ENCODE measurements at regions not wholly inside any gene's neighbourhood (a gene's known extent, or its start where the extent isn't known, plus 50 kb on each side); places are given as distances from the start of the nearest gene placed in this dataset.

DNA sequence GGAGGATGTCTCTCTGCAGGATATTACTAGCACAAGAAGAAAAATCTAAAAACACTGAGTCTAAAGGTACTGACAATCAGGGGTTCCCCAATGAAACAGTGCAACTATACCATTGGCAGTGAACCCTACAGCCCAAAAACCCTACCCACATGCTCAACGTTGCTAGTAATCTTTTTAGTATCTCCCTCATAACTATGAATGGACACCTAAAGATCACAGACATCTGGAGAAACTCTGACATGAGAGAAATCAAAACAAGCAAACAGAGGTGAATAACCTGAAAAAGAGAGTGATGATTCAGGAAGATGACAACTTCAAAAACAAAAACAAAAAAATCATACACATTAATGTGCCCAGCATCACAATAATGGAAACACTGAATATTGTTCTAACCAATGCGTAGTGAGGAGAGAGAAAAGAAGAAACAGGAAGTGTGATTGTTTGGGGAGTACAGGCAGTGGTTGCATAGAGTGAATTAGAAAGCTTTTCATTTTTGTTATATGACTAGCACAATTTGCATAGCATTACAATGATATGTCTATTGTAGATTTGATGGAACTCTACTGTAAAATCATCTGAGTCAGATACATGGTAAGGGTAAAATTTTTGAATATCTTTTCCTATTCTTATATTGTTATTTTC lies 78.9 kb upstream of the FMR1 start:
- intact Hi-C loops (cut with DNase I; ENCODE audit: low total_unique reads) = no loop called here
- no peak overlapping the region for H3K4me3 ChIP-seq
- TF ChIP-seq, protein P1, sequence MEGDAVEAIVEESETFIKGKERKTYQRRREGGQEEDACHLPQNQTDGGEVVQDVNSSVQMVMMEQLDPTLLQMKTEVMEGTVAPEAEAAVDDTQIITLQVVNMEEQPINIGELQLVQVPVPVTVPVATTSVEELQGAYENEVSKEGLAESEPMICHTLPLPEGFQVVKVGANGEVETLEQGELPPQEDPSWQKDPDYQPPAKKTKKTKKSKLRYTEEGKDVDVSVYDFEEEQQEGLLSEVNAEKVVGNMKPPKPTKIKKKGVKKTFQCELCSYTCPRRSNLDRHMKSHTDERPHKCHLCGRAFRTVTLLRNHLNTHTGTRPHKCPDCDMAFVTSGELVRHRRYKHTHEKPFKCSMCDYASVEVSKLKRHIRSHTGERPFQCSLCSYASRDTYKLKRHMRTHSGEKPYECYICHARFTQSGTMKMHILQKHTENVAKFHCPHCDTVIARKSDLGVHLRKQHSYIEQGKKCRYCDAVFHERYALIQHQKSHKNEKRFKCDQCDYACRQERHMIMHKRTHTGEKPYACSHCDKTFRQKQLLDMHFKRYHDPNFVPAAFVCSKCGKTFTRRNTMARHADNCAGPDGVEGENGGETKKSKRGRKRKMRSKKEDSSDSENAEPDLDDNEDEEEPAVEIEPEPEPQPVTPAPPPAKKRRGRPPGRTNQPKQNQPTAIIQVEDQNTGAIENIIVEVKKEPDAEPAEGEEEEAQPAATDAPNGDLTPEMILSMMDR (IDR thresholded peaks at IDR 0.05) = no peak
- DNase-seq = no peak
- no peaks in the 10 kb centered on the region for H3K27me3 ChIP-seq
- no peaks in the 10 kb centered on the region for H3K36me3 ChIP-seq
- no peaks in the 10 kb centered on the region for H3K4me1 ChIP-seq
- H3K9me3 ChIP-seq = peaks cover 0 to 14% (median 10%) of the 10 kb centered on the region in 3 donors
- H3K27ac ChIP-seq = no peak overlapping the region

DNA sequence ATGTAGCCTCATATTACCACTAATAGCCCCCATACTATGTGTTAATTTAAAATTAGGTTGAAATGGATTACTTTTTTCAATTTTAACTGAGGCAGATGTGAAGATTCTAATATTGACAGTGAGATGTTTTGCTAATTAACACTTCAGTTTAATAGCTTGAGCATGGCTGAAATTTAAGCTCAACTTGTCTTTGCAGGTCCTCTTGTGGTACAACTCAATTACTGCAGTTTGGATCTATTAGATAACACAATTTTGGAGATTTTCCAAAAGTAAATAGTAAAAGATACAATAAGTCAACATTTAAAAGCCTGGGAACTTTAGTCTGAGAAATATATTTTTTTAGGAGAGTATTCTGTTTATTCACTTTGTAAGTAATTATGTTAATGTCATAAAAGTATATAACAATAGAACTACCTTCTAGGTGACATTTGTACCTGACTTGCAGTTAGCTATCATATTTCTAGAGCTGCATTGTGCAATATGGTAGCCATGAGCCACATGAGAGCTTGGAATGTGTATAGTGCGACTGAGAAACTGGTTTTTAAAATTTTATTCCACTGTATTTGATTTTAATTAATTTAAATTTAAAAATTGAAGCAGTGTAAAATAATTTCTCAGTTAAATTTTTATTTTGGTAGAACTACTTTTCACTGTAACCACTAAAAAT lies 73.1 kb upstream of the FMR1 start:
- Histone ChIP-seq H3K27me3 (no peaks in the 10 kb centered on the region), H3K4me1 (no peaks in the 10 kb centered on the region), H3K4me3 (no peak overlapping the region), H3K36me3 (no peaks in the 10 kb centered on the region), H3K27ac (no peak overlapping the region), H3K9me3 (no peaks in the 10 kb centered on the region)
- TF ChIP-seq, protein P1 (IDR thresholded peaks at IDR 0.05) = no peak
- no peak for DNase-seq
- intact Hi-C loops (cut with DNase I; ENCODE audit: low total_unique reads) = no loop called here

DNA sequence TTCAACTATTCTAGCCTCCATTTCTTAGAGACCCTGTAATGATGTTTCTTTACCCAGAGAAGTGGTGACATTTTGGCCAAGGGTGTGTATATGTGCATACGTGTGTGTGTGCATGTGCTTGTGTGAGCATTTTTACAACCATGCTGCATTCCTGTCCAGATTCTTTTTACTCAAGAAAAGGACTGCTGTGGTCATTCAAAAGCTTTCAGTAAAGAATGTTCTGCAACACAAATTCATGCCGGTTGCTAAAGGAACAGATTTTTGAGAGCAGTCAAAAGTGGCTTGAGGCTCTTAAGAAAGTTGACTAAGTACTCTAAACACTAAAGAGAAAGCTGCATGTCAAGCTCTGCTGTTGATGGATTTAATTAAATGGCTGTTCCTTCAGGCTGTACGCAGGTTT lies 65.0 kb upstream of the FMR1 start:
- DNase-seq = no peak
- H3K27ac ChIP-seq = no peak overlapping the region

DNA sequence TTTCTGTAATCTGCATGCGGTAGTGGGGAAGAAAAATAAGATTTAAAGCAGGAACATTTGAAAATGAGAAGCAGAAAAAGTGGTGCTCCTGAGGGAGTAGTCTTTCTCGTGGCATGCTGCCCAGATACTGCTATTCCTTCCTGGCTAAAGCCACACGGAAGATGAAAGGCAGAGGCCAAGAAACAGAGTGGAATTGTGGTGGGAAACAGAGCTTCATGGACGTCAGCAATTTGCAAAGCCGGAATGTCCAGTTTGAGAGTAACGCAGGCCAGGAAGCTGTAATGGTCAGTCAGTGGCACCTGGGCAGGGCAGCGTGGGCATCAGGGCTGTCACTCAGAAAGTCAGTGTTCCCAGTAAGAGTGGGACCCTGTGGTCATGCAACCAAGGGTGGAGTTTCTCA lies 63.7 kb upstream of the FMR1 start:
- H3K4me3 ChIP-seq = no peak overlapping the region
- no peaks in the 10 kb centered on the region for H3K36me3 ChIP-seq
- DNase-seq = no peak
- H3K9me3 ChIP-seq = no peaks in the 10 kb centered on the region
- H3K4me1 ChIP-seq = no peaks in the 10 kb centered on the region
- intact Hi-C loops (cut with DNase I; ENCODE audit: low total_unique reads) = no loop called here
- H3K27me3 ChIP-seq = no peaks in the 10 kb centered on the region
- H3K27ac ChIP-seq = no peak overlapping the region
- TF ChIP-seq, protein P1 (IDR thresholded peaks at IDR 0.05) = no peak

More for the DNA sequence above, 65.0 kb upstream of the FMR1 start:
- TF ChIP-seq, protein P1 (IDR thresholded peaks at IDR 0.05) = no peak
- intact Hi-C loops (cut with DNase I; ENCODE audit: low total_unique reads) = no loop called here
- Histone ChIP-seq H3K4me1 (no peaks in the 10 kb centered on the region), H3K4me3 (no peak overlapping the region), H3K36me3 (no peaks in the 10 kb centered on the region), H3K9me3 (no peaks in the 10 kb centered on the region), H3K27me3 (no peaks in the 10 kb centered on the region)

DNA sequence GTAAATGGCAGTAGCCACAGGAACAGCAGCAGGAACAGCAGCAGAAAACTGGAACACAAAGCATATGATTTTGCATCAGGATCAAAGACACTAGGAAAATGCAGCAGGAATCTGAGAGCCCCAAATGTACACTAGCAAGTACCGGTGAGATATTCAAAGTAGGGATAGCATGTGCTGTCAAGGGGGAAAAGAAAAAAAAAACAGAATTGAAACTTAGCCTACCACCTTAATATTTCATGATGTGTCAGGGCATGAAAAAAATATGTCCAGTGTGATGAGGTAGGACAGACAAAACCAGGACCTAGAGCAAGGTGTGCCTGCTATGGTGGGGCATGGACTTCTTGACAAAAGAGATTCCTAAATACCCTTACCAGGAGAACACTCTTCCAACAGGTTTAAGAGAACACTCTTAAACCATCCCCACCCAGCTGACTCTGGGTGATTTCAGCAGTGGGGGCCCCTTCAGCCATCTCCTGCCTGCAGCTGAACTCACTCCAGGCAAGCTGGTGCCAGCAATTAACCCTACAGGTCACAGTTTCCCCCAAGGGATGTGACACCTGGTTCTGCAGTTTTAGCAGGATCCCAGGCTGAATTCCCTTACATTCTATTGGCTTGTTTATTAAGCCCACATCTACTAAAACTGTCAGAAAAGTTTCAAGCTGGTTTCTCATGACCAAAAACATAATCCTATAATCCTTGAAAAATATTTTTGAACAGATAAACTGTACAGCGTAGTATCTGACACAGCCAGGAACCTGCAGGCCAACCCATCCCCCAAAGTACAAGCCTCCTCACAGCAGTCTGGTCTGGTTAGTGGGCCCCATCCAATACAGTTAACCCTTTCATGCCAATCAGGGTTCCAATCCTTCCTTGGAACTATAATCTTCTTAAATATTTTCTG lies 62.9 kb upstream of the FMR1 start:
- Histone ChIP-seq H3K4me3 (no peak overlapping the region), H3K36me3 (no peaks in the 10 kb centered on the region), H3K9me3 (no peaks in the 10 kb centered on the region), H3K27me3 (no peaks in the 10 kb centered on the region), H3K4me1 (no peaks in the 10 kb centered on the region), H3K27ac (no peak overlapping the region)
- intact Hi-C loops (cut with DNase I; ENCODE audit: low total_unique reads) = no loop called here
- DNase-seq = no peak
- TF ChIP-seq, protein P1 (IDR thresholded peaks at IDR 0.05) = no peak
